AG04450 (cell line): ENCODE measurements at regions not wholly inside any gene's neighbourhood (a gene's known extent, or its start where the extent isn't known, plus 50 kb on each side); places are given as distances from the start of the nearest gene placed in this dataset.

Experiments used
- CTCF ChIA-PET: fragments of 300-600, 350-600 bp; formaldehyde crosslinking; extraction: SDS; loops from one replicate; lab custom pipeline; 2022; ENCODE audit warnings: antibody characterized with exemption, inconsistent platforms; lab: Charles Lee
- POLR2A ChIA-PET: fragments of 350-600 bp; formaldehyde crosslinking; extraction: SDS; loops from one replicate; lab custom pipeline; 2021; ENCODE audit warnings: antibody characterized with exemption, inconsistent platforms; lab: Yijun Ruan, JAX
- DNase-seq: peaks from one replicate; pipeline ENCODE4 v3.0.0-alpha.2; 2011; ENCODE audit warnings: low read depth, low spot score
- H3K27ac ChIP-seq: one replicate; pipeline ENCODE4 v1.5.1; 2012; ENCODE audit warnings: low read depth, low read length, control low read depth
- H3K27me3 ChIP-seq: one replicate; pipeline ENCODE4 v1.6.0; 2012; ENCODE audit warnings: low read length; ENCODE audit not compliant: control insufficient read depth, insufficient read depth
- H3K4me3 ChIP-seq: 2 replicates; pipeline ENCODE4 v1.5.1; 2011; ENCODE audit warnings: mild to moderate bottlenecking, low read depth, low read length, control low read depth
- H3K9me3 ChIP-seq: 2 replicates; pipeline ENCODE4 v1.5.1; 2012; ENCODE audit warnings: low read length; ENCODE audit not compliant: control insufficient read depth, insufficient read depth
- TF ChIP-seq, protein P1 (sequence below): IDR thresholded peaks from 2 replicates; pipeline ENCODE4 v1.5.1; 2011; ENCODE audit warnings: low read depth, low read length, control low read depth, inconsistent platforms

DNA sequence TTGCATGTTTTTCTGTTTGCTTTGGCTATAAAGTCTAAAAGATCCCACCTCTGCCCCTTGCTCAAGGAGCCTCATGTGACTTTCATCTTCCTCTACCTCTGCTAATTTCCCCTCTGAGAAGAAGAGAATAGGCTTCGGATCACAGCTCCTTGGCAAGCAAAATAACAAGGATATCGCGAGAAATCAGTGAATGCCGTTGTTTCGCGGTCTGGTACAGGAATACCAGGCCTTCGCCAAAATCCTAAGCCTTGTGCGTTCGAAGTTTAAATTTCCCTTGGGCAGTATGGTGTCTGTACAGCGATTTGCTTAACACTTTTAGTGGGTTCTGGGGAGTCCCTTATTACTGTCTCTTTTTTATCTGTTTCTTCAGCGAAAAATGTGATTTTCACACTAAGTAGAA, 142.3 kb downstream of the IRF8 start:
- H3K9me3 ChIP-seq: no peaks in the 10 kb centered on the region
- H3K27ac ChIP-seq: no peak overlapping the region
- ChIA-PET POLR2A (no interaction called here), CTCF (no interaction called here)
- no peak for DNase-seq
- TF ChIP-seq, protein P1, sequence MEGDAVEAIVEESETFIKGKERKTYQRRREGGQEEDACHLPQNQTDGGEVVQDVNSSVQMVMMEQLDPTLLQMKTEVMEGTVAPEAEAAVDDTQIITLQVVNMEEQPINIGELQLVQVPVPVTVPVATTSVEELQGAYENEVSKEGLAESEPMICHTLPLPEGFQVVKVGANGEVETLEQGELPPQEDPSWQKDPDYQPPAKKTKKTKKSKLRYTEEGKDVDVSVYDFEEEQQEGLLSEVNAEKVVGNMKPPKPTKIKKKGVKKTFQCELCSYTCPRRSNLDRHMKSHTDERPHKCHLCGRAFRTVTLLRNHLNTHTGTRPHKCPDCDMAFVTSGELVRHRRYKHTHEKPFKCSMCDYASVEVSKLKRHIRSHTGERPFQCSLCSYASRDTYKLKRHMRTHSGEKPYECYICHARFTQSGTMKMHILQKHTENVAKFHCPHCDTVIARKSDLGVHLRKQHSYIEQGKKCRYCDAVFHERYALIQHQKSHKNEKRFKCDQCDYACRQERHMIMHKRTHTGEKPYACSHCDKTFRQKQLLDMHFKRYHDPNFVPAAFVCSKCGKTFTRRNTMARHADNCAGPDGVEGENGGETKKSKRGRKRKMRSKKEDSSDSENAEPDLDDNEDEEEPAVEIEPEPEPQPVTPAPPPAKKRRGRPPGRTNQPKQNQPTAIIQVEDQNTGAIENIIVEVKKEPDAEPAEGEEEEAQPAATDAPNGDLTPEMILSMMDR: no peak
- no peak overlapping the region for H3K4me3 ChIP-seq
- H3K27me3 ChIP-seq: peaks cover 31% of the 10 kb centered on the region

DNA sequence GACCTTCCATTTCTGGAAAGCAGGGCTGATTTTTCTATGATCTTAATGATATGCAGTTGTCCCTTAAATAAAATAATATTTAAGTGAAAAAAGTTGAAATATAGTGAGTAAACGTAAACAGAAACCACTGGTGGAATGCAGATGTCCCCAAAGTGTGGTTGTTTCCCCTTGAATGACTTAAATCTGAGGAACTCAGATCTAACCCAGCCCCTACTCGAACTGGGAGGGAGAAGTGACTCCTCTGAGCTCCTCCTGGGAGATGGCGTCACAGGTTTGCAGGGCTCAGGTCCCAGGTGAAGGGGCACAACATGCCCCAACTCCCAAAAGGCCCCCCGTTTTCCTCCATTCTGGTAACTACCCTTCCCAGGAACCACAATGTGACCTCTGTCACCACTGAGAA, 142.8 kb downstream of the IRF8 start:
- Histone ChIP-seq H3K27me3 (peaks cover 37% of the 10 kb centered on the region), H3K4me3 (no peak overlapping the region), H3K9me3 (no peaks in the 10 kb centered on the region), H3K27ac (no peak overlapping the region)
- TF ChIP-seq, protein P1: no peak
- no peak for DNase-seq
- POLR2A ChIA-PET: no interaction called here
- CTCF ChIA-PET: no interaction called here

DNA sequence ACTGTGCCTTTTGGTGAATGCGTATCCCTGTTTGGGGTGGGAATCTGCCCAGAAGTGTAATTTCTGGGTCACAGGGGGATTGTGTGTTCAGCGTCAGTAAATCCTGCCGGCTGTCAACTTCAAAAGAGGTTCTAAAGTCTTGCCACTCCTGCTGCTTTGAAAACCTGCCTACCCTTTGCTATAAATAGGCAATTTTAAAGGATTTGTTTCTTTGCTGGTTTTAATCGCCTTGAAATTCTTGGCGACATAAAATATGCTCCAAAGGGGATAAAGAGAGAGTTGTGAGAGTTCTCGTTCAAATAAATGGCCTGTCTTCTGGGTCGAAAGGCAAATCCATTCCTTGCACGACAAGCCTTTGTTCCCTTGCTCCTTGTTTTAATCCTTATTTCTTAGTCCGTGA, 143.4 kb downstream of the IRF8 start:
- DNase-seq: no peak
- no peaks in the 10 kb centered on the region for H3K9me3 ChIP-seq
- CTCF ChIA-PET: no interaction called here
- POLR2A ChIA-PET: no interaction called here
- H3K4me3 ChIP-seq: no peak overlapping the region
- TF ChIP-seq, protein P1: no peak
- H3K27ac ChIP-seq: no peak overlapping the region
- peaks cover 43% of the 10 kb centered on the region for H3K27me3 ChIP-seq

DNA sequence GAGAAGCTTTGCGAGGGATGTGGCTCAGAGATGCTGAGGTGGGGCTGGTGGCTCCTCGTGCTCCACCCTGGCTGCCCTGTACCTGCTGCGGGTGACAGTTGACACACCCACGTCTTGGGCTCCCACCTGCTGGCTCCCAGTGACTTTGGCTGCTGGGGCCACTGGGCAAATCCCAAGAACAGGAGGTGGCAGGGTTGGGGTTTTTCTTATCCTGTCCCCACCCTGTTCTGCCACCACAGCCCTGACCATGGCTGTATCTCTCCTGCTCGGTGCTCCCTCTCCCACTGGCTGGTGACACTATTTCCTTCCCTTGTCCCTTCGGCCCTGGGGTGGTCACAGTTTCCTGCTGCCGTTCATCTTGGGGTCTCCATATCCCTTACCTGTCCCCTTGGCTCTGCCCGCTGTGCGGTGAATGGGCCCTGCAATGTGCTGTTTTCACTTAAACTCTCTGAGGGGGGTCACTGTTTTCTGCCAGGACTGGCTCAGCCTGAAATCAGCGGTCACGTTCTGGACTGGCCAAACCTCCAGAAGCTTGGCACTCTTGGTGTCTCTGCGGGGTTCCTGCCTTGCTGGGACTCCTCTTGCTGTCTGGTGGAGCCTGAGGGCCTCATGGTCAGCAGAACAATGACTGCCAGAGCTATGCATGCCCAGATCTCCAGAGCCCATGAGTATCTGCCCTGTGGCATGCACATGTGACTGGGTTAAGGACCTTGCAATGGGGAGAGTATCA, 144.2 kb downstream of the IRF8 start:
- ChIA-PET POLR2A (no interaction called here), CTCF (interaction anchor here (1.6 kb wide), 1 partner anchor 477 kb away, joined by 3 read pairs; no protein-coding TSS in a partner anchor)
- Histone ChIP-seq H3K27me3 (peaks cover 49% of the 10 kb centered on the region), H3K27ac (no peak overlapping the region), H3K9me3 (no peaks in the 10 kb centered on the region), H3K4me3 (no peak overlapping the region)
- TF ChIP-seq, protein P1: no peak
- DNase-seq: no peak

DNA sequence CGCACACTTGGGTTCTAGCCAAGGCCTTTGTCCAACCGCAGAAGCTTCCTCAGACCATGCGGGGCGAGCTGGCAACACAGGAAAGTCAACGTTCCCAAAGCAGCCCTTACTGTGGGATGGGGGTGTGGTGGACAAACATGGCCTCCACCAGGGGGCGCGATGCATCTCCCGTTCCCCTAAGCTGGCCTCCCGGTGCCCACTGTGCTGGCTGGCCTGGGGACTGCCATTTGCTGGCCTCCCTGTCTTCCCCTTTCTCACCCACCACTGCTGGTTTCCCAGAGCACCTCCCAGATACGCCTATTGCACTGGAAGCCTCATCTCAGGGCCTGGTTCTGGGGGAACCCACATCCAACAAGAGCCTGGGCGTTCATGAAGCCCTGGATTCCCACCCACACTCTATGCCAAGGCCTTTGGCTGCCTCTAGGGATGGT, 145.3 kb downstream of the IRF8 start:
- no peaks in the 10 kb centered on the region for H3K9me3 ChIP-seq
- peak; percentile 23 for DNase-seq
- H3K27ac ChIP-seq: no peak overlapping the region
- H3K27me3 ChIP-seq: peaks cover 57% of the 10 kb centered on the region
- TF ChIP-seq, protein P1: peak; percentile 71
- ChIA-PET POLR2A (no interaction called here), CTCF (interaction anchor here (1.0 to 1.8 kb wide), 6 partner anchors 9 to 476 kb away, joined by 3 to 8 read pairs (median 4); no protein-coding TSS in a partner anchor)
- no peak overlapping the region for H3K4me3 ChIP-seq
